ENCODE measurements at regions not wholly inside any gene's neighbourhood (a gene's known extent, or its start where the extent isn't known, plus 50 kb on each side); places are given as distances from the start of the nearest gene placed in this dataset.

DNA sequence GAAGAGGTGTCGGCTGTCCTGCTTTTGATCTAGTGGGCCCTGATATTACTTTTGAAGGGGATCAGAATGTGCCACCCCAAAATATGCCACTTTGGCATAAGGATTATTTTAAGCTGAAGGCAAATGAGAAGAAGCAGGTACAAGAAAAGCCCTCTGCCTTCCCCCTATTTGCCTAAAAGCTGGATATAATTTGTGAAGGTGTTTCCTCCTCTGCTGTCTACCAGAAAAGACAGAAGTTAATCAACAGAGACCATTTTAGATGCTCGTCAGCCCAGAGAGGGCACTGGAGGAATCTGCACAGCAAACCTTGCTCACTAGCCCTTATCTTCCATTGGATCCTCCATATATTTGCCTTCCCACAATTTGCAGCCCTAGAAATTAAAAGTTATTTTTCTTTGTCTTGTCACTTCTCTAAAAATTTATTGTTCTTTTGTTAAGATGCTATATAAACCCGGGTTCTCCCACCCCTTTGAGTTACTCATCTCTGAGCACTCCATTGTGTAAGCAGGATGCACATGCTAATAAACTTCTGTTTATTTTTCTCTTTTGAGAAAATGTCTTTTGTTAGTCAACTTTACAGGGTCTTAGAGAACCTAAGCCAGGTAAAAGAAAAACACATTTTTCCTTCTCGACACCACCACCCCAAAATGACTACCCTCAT lies 163.2 kb upstream of the SLC1A4 start:
- TF ChIP-seq, protein P1, sequence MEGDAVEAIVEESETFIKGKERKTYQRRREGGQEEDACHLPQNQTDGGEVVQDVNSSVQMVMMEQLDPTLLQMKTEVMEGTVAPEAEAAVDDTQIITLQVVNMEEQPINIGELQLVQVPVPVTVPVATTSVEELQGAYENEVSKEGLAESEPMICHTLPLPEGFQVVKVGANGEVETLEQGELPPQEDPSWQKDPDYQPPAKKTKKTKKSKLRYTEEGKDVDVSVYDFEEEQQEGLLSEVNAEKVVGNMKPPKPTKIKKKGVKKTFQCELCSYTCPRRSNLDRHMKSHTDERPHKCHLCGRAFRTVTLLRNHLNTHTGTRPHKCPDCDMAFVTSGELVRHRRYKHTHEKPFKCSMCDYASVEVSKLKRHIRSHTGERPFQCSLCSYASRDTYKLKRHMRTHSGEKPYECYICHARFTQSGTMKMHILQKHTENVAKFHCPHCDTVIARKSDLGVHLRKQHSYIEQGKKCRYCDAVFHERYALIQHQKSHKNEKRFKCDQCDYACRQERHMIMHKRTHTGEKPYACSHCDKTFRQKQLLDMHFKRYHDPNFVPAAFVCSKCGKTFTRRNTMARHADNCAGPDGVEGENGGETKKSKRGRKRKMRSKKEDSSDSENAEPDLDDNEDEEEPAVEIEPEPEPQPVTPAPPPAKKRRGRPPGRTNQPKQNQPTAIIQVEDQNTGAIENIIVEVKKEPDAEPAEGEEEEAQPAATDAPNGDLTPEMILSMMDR (IDR thresholded peaks at IDR 0.05; ENCODE audit: low read length), result no peak
- TF ChIP-seq EZH2 (IDR thresholded peaks at IDR 0.05; ENCODE audit: borderline replicate concordance, low read length), result no peak

Measured in OCI-LY1 (cell line).